H1 (cell line): ENCODE measurements at regions not wholly inside any gene's neighbourhood (a gene's known extent, or its start where the extent isn't known, plus 50 kb on each side); places are given as distances from the start of the nearest gene placed in this dataset.
A peak's percentile ranks its signal among the peaks of the same experiment; 100 is the strongest.

ENCODE experiments used
- CTCF ChIA-PET: fragments of 300-600 bp; sonication (Branson Sonifier 250); formaldehyde crosslinking; loops from one replicate; lab custom pipeline; 2021; ENCODE audit not compliant: partially characterized antibody; lab: Charles Lee
- POLR2A ChIA-PET: fragments of 300-600 bp; sonication (Branson Sonifier 250); formaldehyde crosslinking; loops from one replicate; lab custom pipeline; 2021; ENCODE audit warnings: inconsistent platforms; ENCODE audit not compliant: partially characterized antibody; lab: Charles Lee
- DNase-seq, 2 experiments: peaks; one replicate each; pipeline versions ENCODE4 v3.0.0 to v3.0.0-alpha.2; 2010 to 2022; ENCODE audit warnings: low spot score in 2 of 2, low read depth in 1 of 2, mixed read lengths in 1 of 2
- FAIRE-seq: peaks from 2 replicates; lab custom pipeline; 2011; peaks lifted over from hg19 to GRCh38; lab: Jason Lieb, UNC
- H2AFZ ChIP-seq: 2 replicates; pipeline ENCODE4 v1.8.1; 2012; ENCODE audit warnings: low read length, inconsistent platforms
- H2AK5ac ChIP-seq: 2 replicates; pipeline ENCODE4 v1.6.1; 2013; ENCODE audit warnings: low read depth, low read length
- H2BK120ac ChIP-seq: replicated peaks from 2 replicates; pipeline ENCODE3; 2013; ENCODE audit warnings: low read depth, low read length, inconsistent platforms
- H2BK12ac ChIP-seq: 2 replicates; pipeline ENCODE4 v1.6.1; 2013; ENCODE audit warnings: low read depth, low read length
- H2BK15ac ChIP-seq: 2 replicates; pipeline ENCODE4 v1.6.1; 2013; ENCODE audit warnings: low read length
- H2BK20ac ChIP-seq: 2 replicates; pipeline ENCODE4 v1.6.1; 2013; ENCODE audit warnings: low read length
- H2BK5ac ChIP-seq: 2 replicates; pipeline ENCODE4 v1.6.1; 2013; ENCODE audit warnings: low read depth, low read length
- H3K14ac ChIP-seq: 2 replicates; pipeline ENCODE4 v1.6.1; 2013; ENCODE audit warnings: inconsistent platforms; ENCODE audit not compliant: insufficient read length
- H3K18ac ChIP-seq: 2 replicates; pipeline ENCODE4 v1.6.1; 2013; ENCODE audit warnings: low read length; ENCODE audit errors: extremely low read depth
- H3K23ac ChIP-seq: 2 replicates; pipeline ENCODE4 v1.6.1; 2013; ENCODE audit warnings: inconsistent platforms; ENCODE audit not compliant: insufficient read length
- H3K23me2 ChIP-seq: 2 replicates; pipeline ENCODE4 v1.6.1; 2013; ENCODE audit warnings: low read depth, low read length
- H3K27ac ChIP-seq: 2 replicates; pipeline ENCODE4 v1.6.1; 2011; ENCODE audit warnings: low read depth, low read length, inconsistent platforms
- H3K27me3 ChIP-seq, 4 experiments: replicated peaks in 1 of 4; 1 replicate in 1 of 4; 2 replicates in 3 of 4; pipeline versions ENCODE4 v1.6.1 to v1.8.1; 2011 to 2013; ENCODE audit warnings: low read length in 3 of 4, mild to moderate bottlenecking in 3 of 4, inconsistent platforms in 2 of 4, mixed read lengths in 2 of 4, moderate library complexity in 1 of 4; ENCODE audit not compliant: control insufficient read depth in 3 of 4, insufficient read depth in 3 of 4; ENCODE audit errors: extremely low read depth in 1 of 4
- H3K36me3 ChIP-seq, 4 experiments: 2 replicates each; pipeline versions ENCODE4 v1.6.1 to v1.8.1; 2011 to 2013; ENCODE audit warnings: mild to moderate bottlenecking in 4 of 4, low read length in 3 of 4, moderate library complexity in 2 of 4, control low read depth in 1 of 4, inconsistent platforms in 1 of 4; ENCODE audit not compliant: insufficient read depth in 4 of 4, control insufficient read depth in 2 of 4
- H3K4ac ChIP-seq: replicated peaks from 2 replicates; pipeline ENCODE3; 2013; ENCODE audit warnings: low read length, low read depth, mixed read lengths, inconsistent platforms; ENCODE audit not compliant: insufficient read length
- H3K4me1 ChIP-seq, 4 experiments: replicated peaks in 1 of 4; 1 replicate in 1 of 4; 2 replicates in 3 of 4; pipeline versions ENCODE4 v1.6.1 to v1.8.1; 2011 to 2013; ENCODE audit warnings: low read length in 3 of 4, inconsistent platforms in 2 of 4, mixed read lengths in 1 of 4; ENCODE audit not compliant: insufficient read depth in 4 of 4, control insufficient read depth in 3 of 4
- H3K4me2 ChIP-seq, 2 experiments: 2 replicates each; pipeline versions ENCODE4 v1.6.1 to v1.8.1; 2011 to 2013; ENCODE audit warnings: low read depth in 2 of 2, low read length in 2 of 2, control low read depth in 1 of 2, inconsistent platforms in 1 of 2, mild to moderate bottlenecking in 1 of 2; ENCODE audit not compliant: insufficient read depth in 1 of 2
- H3K4me3 ChIP-seq, 4 experiments: fragments of 200-600, 300-600 bp in 1 of 4; sonication (generic), shearing (Covaris generic), sonication (Bioruptor Twin) in 1 of 4; 2 replicates each; pipeline versions ENCODE4 v1.5.1 to v1.8.1; 2011 to 2016; ENCODE audit warnings: low read length in 4 of 4, low read depth in 3 of 4, control low read depth in 2 of 4, inconsistent platforms in 2 of 4, mild to moderate bottlenecking in 2 of 4, mixed read lengths in 1 of 4, moderate library complexity in 1 of 4; ENCODE audit not compliant: insufficient read depth in 2 of 4; ENCODE audit errors: extremely low read depth in 1 of 4
- H3K56ac ChIP-seq: replicated peaks from 2 replicates; pipeline ENCODE3; 2013; ENCODE audit warnings: low read depth, mild to moderate bottlenecking, mixed read lengths, low read length, inconsistent platforms; ENCODE audit not compliant: insufficient read length
- H3K79me1 ChIP-seq: 2 replicates; pipeline ENCODE4 v1.6.1; 2013; ENCODE audit warnings: low read depth, low read length, control low read depth
- H3K79me2 ChIP-seq, 2 experiments: 2 replicates each; pipeline versions ENCODE4 v1.6.1 to v1.8.1; 2012 to 2013; ENCODE audit warnings: low read length in 2 of 2, mild to moderate bottlenecking in 2 of 2, inconsistent platforms in 1 of 2; ENCODE audit not compliant: insufficient read depth in 2 of 2, control insufficient read depth in 1 of 2
- H3K9ac ChIP-seq, 4 experiments: replicated peaks in 1 of 4; 1 replicate in 1 of 4; 2 replicates in 3 of 4; pipeline versions ENCODE4 v1.6.1 to v1.8.1; 2011 to 2013; ENCODE audit warnings: low read depth in 3 of 4, low read length in 3 of 4, control low read depth in 2 of 4, mild to moderate bottlenecking in 2 of 4, moderate library complexity in 2 of 4, inconsistent platforms in 1 of 4; ENCODE audit errors: extremely low read depth in 1 of 4
- H3K9me3 ChIP-seq, 2 experiments: 2 replicates each; pipeline versions ENCODE4 v1.6.1 to v1.8.1; 2012 to 2013; ENCODE audit warnings: mild to moderate bottlenecking in 2 of 2, moderate library complexity in 2 of 2, control low read depth in 1 of 2, inconsistent platforms in 1 of 2, low read depth in 1 of 2, low read length in 1 of 2, mixed read lengths in 1 of 2; ENCODE audit not compliant: insufficient read depth in 2 of 2
- H4K20me1 ChIP-seq, 2 experiments: replicated peaks in 1 of 2; 2 replicates each; pipeline versions ENCODE3 to v1.8.1; 2011 to 2013; ENCODE audit warnings: inconsistent platforms in 2 of 2, low read length in 2 of 2, mild to moderate bottlenecking in 1 of 2; ENCODE audit not compliant: insufficient read depth in 2 of 2, control insufficient read depth in 1 of 2
- H4K5ac ChIP-seq: 2 replicates; pipeline ENCODE4 v1.6.1; 2013; ENCODE audit warnings: low read length, low read depth, mixed read lengths, inconsistent platforms; ENCODE audit not compliant: insufficient read length
- H4K8ac ChIP-seq: 2 replicates; pipeline ENCODE4 v1.8.0; 2013; ENCODE audit warnings: mild to moderate bottlenecking, moderate library complexity, low read length, inconsistent platforms; ENCODE audit not compliant: insufficient read depth; ENCODE audit errors: extremely low read depth
- H4K91ac ChIP-seq: replicated peaks from 2 replicates; pipeline ENCODE3; 2013; ENCODE audit warnings: low read length, mixed read lengths, inconsistent platforms; ENCODE audit not compliant: insufficient read length
- BCL11A ChIP-seq, 2 experiments: IDR thresholded peaks; one replicate each; pipeline ENCODE4 v1.6.1; 2011; ENCODE audit warnings: low read depth in 2 of 2, low read length in 2 of 2, mild to moderate bottlenecking in 2 of 2
- CBX5 ChIP-seq: fragments of 300-800, 300-1000 bp; sonication (generic); IDR thresholded peaks from 2 replicates; pipeline ENCODE4 v1.7.1; 2016; ENCODE audit warnings: antibody characterized with exemption, low read length, low read depth
- CHD1 ChIP-seq: IDR thresholded peaks from 2 replicates; pipeline ENCODE4 v1.6.1; 2012; ENCODE audit warnings: low read depth, low read length, improper control_type of control experiment
- CREB1 ChIP-seq: IDR thresholded peaks from 2 replicates; pipeline ENCODE4 v1.6.1; 2012; ENCODE audit warnings: inconsistent platforms
- EGR1 ChIP-seq: IDR thresholded peaks from 2 replicates; pipeline ENCODE4 v1.6.1; 2011; ENCODE audit warnings: low read depth, low read length, borderline replicate concordance
- HDAC6 ChIP-seq: IDR thresholded peaks from one replicate; pipeline ENCODE4 v1.7.1; 2012; ENCODE audit warnings: low read depth, mild to moderate bottlenecking, inconsistent platforms, low read length, moderate library complexity
- KDM1A ChIP-seq: fragments of 200-600, 300-600 bp; sonication (generic); IDR thresholded peaks from 2 replicates; pipeline ENCODE4 v1.7.1; 2016; ENCODE audit warnings: mild to moderate bottlenecking, low read length, borderline replicate concordance
- NANOG ChIP-seq: IDR thresholded peaks from 2 replicates; pipeline ENCODE4 v1.6.1; 2011; ENCODE audit warnings: low read length, low read depth, mild to moderate bottlenecking, inconsistent platforms; ENCODE audit not compliant: insufficient read depth, poor library complexity, severe bottlenecking
- POLR2A ChIP-seq, 2 experiments: IDR thresholded peaks; 1 replicate in 1 of 2; 2 replicates in 1 of 2; pipeline ENCODE4 v1.6.1; 2011; ENCODE audit warnings: low read depth in 2 of 2, low read length in 2 of 2, mild to moderate bottlenecking in 2 of 2; ENCODE audit errors: control extremely low read depth in 1 of 2
- POLR2AphosphoS5 ChIP-seq: IDR thresholded peaks from 2 replicates; pipeline ENCODE4 v1.6.1; 2011; ENCODE audit warnings: low read depth, low read length
- SAP30 ChIP-seq: fragments of 300-600 bp; sonication (generic); IDR thresholded peaks from 2 replicates; pipeline ENCODE4 v1.7.1; 2012; ENCODE audit warnings: low read length, moderate library complexity, mild to moderate bottlenecking, inconsistent platforms; ENCODE audit not compliant: insufficient read depth, insufficient replicate concordance
- SIRT6 ChIP-seq: IDR thresholded peaks from one replicate; pipeline ENCODE4 v1.7.1; 2012; ENCODE audit warnings: low read length, inconsistent platforms
- TEAD4 ChIP-seq: IDR thresholded peaks from 2 replicates; pipeline ENCODE4 v1.6.1; 2012; ENCODE audit warnings: low read depth, low read length, inconsistent platforms, mixed read lengths
- WGBS, 2 experiments: shearing (Covaris generic) in 1 of 2; methylation state at CpG; one replicate each; pipeline versions ENCODE4 v1.1.6 to v1.1.7; 2013 to 2015; ENCODE audit warnings: low lambda C conversion rate in 2 of 2, mixed read lengths in 2 of 2, inconsistent platforms in 1 of 2, low coverage in 1 of 2, missing lambda C conversion rate in 1 of 2; ENCODE audit not compliant: insufficient replicate concordance in 2 of 2, insufficient coverage in 1 of 2, insufficient read length in 1 of 2; ENCODE audit errors: extremely low coverage in 1 of 2, missing lambda C conversion rate in 1 of 2; 5-methylcytosine and 5-hydroxymethylcytosine counted together

- no peak overlapping the region for H3K9ac ChIP-seq
- H4K20me1 ChIP-seq: no peaks in the 10 kb centered on the region
- CTCF ChIA-PET: interaction anchor here (0.9 to 1.3 kb wide), 4 partner anchors 34 to 89 kb away, joined by 3 read pairs; no protein-coding TSS in a partner anchor
- no peak overlapping the region for H3K56ac ChIP-seq
- no peak overlapping the region for H3K4me2 ChIP-seq
- no peak overlapping the region for H2AK5ac ChIP-seq
- H3K23me2 ChIP-seq: no peaks in the 10 kb centered on the region
- no peaks in the 10 kb centered on the region for H3K4me1 ChIP-seq
- H3K79me1 ChIP-seq: no peaks in the 10 kb centered on the region
- H2BK20ac ChIP-seq: no peak overlapping the region
- peaks cover 0 to 4% of the 10 kb centered on the region in 2 experiments; a peak in 1 of 4 replicates for H3K9me3 ChIP-seq
- H3K27ac ChIP-seq: no peak overlapping the region
- no peak overlapping the region for H2BK12ac ChIP-seq
- H3K36me3 ChIP-seq: no peaks in the 10 kb centered on the region
- H2BK5ac ChIP-seq: no peak overlapping the region
- H3K14ac ChIP-seq: no peak overlapping the region
- H3K18ac ChIP-seq: no peak overlapping the region
- 94% methylated on average over 4 of the region's 4 CpGs; no CpG with 5 or more reads in 1 of the 2 experiments for WGBS, 2 experiments
- no peak overlapping the region for H2BK15ac ChIP-seq
- H3K23ac ChIP-seq: no peak overlapping the region
- H3K4ac ChIP-seq: no peak overlapping the region
- H2AFZ ChIP-seq: no peak overlapping the region
- H4K91ac ChIP-seq: no peak overlapping the region
- no peak overlapping the region for H3K4me3 ChIP-seq
- TF ChIP-seq CHD1: no peak
- no peak for TF ChIP-seq TEAD4
- no peak for TF ChIP-seq POLR2AphosphoS5
- TF ChIP-seq EGR1: no peak
- TF ChIP-seq SAP30: no peak
- no peak for TF ChIP-seq NANOG
- no peak for TF ChIP-seq KDM1A
- no peak for TF ChIP-seq BCL11A (IDR thresholded peaks at IDR 0.05; ENCODE audit: low read depth in 2 of 2, low read length in 2 of 2)
- no peak for TF ChIP-seq POLR2A (IDR thresholded peaks at IDR 0.05; ENCODE audit: control extremely low read depth in 1 of 2, low read depth in 2 of 2, low read length in 2 of 2)
- TF ChIP-seq CBX5: no peak
- no peak for TF ChIP-seq SIRT6
- TF ChIP-seq HDAC6: no peak
- TF ChIP-seq CREB1: no peak
- POLR2A ChIA-PET: interaction anchor here (0.6 to 1.9 kb wide), 4 partner anchors 11 to 1048 kb away, joined by 3 to 4 read pairs (median 4); partner anchors contain the start of gene KIF5B
- FAIRE-seq (no peak), DNase-seq (no peak)
- no peaks in the 10 kb centered on the region for H3K79me2 ChIP-seq
- H4K5ac ChIP-seq: no peak overlapping the region
- no peak overlapping the region for H2BK120ac ChIP-seq
- peak overlapping the region; percentile 14; the same call in 1 of the 2 replicates for H4K8ac ChIP-seq
- H3K27me3 ChIP-seq: no peaks in the 10 kb centered on the region
These were observed 65.4 kb upstream of the KIF5B start for GRCh38 chr10:32121648-32122047.
